HG02571 (cell line): ENCODE measurements at regions not wholly inside any gene's neighbourhood (a gene's known extent, or its start where the extent isn't known, plus 50 kb on each side); places are given as distances from the start of the nearest gene placed in this dataset.

ENCODE experiments used
- ATAC-seq: cut with Tn5 transposase; IDR thresholded peaks from one replicate; pipeline ENCODE4 v1.9.1; 2021; ENCODE audit warnings: mild to moderate bottlenecking, moderate library complexity; ENCODE audit not compliant: unreplicated experiment

DNA sequence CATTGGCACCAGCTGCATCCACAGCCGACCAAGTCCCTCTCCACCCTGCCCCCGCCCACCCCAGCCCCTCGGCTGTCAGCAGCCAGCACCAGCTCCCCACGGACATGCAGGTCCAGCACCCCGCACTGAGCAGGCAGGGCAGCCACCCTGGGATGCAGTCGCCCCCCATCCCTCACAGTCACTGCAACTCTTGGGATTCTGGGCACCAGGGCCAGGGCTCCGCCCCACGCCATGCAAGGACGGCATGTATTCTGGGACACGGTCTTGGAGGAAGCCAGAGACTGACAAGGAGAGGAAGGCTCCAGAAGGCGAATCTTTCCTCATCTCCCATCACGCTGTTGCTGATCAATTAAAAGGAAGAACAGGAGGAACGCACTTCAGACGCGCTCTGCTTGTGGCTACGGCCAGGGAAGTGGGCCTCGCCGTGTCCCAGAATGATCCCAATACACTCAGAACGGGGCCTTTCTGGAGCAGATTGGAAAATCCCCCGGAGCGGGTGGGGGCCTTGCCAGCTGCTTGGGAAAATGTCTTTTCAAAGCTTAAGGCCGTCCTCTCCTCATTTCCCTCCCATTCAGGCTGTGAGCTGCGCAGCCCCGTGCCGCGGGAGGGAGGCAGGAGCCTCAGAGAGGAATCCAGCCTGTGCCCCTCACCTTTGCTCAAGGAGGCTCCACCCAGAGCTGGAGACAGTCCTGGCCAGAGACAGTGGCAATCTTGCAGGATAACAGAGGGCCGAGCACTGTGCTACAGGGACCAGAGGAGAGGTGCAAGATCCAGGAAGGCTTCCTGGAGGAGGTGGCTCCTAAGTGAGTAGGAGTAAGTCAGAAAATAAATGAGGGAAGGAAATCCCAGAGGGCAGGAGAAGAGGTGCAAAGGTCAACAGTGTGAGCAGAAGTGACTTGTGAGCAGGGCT, 54.1 kb upstream of the DIO3 start:
- no peak for ATAC-seq

DNA sequence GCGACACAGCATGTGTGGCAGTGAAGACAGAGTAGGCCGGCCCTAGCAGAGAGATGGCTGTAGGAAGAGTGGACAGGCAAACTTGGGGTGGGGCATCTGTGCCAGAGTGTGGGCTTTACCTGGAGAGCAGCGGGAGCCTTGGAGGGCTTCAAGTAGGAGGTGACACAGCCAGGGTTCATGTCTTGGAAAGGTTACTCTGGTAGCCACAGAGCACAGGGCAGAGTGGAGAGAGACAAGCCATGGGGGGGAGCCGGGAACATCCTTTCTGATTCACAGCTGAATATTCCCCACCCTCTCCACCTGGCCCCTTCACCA, 53.5 kb upstream of the DIO3 start:
- ATAC-seq: no peak

DNA sequence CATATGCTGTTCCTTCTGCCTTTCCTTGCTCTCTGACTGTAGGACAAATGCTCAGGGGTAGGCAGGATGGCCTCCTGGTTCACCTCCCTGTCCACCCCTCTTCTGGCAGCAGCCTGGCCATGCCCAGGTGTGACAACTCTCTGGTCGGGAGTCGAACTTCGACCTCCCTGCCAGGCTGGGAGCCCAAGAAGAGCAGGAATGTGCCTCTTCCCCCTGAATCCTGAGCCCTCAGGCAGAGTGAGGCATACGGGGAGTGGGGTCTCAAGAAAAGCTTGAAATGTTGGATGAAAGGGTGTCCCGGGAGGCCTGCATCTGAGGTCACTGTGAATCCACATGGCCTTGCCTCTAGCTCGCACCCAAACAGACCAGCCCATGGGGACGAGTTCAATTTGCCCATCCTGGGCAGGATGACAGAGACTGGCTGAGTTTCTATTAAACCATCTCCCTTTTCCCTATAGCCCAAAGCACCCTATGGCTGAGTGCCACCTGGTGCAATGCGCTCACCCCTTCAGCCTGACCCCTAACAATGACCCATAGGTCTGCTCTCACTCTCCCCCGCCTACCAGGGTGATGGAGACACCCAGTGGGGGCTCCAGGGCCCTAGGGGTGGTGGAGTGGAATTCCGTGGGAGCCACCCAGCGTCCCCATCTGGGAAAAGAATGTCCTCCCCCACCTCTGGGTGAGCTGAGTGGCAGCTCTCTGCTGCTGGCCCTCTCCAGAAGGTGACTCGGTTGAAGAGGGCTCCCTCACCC, 52.9 kb upstream of the DIO3 start:
- no peak for ATAC-seq

DNA sequence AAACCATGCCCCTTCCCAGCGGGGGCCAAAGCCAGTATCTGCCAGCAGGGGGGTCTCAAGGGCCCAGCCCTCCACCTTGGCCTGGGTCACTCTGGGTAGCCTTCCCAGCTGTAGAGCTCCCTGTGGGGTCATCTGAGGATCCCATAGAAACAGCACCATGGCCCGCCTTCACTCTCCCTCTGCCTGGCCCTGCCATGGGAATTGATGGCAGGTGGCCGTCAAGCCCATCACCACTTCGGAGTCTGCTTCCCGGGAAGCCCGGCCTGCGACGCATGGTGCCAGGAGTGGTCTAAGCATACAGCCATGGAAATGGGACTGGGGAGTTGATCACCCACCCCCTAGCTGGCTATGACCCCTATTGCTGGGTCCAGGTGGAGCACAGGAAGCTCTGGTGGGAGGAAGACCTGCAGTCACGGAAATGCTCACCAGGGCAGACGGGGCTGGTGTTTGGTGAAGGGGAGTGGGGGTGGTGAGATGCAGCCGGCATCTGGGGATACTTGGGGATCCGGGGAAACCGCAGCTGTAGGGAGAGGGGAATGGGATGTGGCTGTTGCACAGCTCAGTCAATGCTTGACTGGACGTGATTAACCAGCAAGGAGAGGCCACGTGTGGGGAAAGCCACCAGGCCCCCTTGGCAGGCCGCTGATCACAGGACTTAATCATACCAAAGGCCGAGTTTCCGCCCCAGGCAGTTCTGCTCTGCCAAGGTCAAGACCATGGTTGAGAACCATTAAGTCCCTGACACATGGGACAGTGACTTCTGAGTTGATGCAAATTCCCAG, 52.2 kb upstream of the DIO3 start:
- ATAC-seq: no peak

DNA sequence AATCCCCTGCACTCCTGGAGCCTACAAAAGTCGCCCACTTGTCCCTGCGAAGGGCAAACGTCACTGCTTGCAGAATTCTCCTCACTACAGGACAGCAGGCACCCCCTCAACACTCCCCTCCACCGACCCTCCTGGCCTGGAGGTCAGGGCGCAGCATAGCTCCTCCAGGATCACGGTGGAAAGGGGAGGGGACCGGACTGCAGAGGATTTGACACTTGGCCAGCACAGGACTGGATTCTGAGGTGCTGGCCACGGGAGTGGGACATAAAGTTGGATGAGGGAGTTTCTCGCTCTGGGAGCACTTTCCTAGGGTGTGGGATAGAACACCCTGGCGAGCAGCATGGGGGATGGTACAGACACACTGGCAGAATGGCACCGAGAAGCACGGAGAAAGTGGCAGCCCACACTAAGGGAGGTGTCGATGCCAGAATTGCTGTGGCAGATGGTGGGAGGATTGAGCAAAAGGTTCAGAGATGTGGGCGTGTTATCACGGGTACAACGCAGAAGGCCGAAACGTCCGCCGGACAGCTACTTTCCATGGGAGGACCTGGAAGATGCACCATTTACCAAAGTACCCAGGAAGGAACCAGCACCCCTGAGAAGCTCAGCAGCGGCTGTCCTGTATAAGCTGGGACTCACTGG, 51.4 kb upstream of the DIO3 start:
- ATAC-seq: no peak

DNA sequence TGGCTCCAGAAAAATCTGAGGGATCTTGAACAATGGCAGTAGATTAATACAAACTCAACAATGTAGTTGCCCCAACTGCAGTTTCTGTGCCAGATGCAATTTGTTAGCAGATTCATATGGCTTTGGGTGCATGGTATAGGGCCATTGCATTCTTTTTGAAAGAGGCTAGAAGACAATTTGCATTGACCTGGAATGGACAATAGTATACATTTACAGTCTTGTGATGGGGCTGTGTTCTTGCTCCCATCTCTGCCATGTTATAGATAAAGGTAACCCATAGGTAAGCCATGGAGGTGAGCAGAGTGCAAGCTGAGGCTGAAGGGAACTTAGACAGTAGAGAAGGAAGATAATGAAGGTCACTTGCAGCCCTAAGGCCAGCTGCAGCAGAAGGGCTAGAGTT, 50.1 kb upstream of the DIO3 start:
- no peak for ATAC-seq
